GM13977 (cell line): ENCODE measurements at regions not wholly inside any gene's neighbourhood (a gene's known extent, or its start where the extent isn't known, plus 50 kb on each side); places are given as distances from the start of the nearest gene placed in this dataset.

ENCODE experiments used
- DNase-seq: peaks from one replicate; pipeline ENCODE4 v3.0.0; 2012; ENCODE audit warnings: low spot score
- in situ Hi-C: fragments of 300-500 bp; cut with MboI; formaldehyde crosslinking; loops from one replicate; pipeline ENCODE4 v1.12.0; 2022; ENCODE audit warnings: low sequenced_read_pairs, low pct_unique_long_range_greater_than_20kb, mixed read lengths, inconsistent platforms; ENCODE audit not compliant: unreplicated experiment
- TF ChIP-seq, protein P1 (sequence below): IDR thresholded peaks from 2 replicates; pipeline ENCODE4 v1.5.1; 2012; ENCODE audit warnings: mild to moderate bottlenecking, control low read depth; ENCODE audit not compliant: insufficient read depth; ENCODE audit errors: extremely low read depth, missing control alignments

- DNase-seq = no peak
- TF ChIP-seq, protein P1, sequence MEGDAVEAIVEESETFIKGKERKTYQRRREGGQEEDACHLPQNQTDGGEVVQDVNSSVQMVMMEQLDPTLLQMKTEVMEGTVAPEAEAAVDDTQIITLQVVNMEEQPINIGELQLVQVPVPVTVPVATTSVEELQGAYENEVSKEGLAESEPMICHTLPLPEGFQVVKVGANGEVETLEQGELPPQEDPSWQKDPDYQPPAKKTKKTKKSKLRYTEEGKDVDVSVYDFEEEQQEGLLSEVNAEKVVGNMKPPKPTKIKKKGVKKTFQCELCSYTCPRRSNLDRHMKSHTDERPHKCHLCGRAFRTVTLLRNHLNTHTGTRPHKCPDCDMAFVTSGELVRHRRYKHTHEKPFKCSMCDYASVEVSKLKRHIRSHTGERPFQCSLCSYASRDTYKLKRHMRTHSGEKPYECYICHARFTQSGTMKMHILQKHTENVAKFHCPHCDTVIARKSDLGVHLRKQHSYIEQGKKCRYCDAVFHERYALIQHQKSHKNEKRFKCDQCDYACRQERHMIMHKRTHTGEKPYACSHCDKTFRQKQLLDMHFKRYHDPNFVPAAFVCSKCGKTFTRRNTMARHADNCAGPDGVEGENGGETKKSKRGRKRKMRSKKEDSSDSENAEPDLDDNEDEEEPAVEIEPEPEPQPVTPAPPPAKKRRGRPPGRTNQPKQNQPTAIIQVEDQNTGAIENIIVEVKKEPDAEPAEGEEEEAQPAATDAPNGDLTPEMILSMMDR = no peak
- in situ Hi-C loops = no loop called here
Measured at GRCh38 chr20:23299673-23300050, 50.9 kb upstream of the NXT1 start.

DNA sequence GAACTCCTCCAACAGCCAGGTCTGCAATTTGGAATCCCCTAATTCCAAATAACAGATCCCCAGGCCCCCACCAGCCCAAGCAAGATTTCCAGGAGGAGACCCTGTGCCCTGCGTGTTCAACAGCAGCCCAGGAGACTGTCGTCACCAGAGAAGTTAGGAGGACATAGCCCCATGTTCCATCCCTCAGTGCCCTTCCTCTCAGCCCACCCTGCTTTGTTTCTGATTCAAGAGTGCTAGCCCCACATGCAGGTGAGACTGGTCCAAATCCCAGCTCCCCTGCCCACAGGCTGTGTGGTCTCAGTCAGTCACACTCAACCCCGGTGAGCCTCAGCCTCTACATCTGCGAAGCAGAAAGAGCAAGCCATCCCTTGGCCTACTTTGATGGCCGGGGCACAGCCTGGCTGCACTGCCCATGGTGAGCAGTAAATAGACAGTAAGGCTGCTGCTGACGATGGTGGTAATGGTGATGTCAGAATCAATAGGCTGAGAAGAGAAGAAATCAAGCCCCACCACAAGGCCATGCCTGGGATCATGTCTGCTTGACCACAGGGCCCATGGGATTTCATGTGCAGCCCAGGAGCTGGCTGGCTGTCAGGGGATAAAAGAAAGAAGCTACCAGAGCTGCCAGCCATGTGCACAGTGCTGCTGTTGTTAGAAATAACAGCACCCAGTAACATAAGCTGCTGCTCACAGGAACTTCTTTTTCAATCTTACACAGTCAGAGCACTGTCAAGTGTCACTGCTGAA is 51.5 kb upstream of the NXT1 start:
- TF ChIP-seq, protein P1 = no peak
- DNase-seq = no peak
- in situ Hi-C loops = no loop called here

DNA sequence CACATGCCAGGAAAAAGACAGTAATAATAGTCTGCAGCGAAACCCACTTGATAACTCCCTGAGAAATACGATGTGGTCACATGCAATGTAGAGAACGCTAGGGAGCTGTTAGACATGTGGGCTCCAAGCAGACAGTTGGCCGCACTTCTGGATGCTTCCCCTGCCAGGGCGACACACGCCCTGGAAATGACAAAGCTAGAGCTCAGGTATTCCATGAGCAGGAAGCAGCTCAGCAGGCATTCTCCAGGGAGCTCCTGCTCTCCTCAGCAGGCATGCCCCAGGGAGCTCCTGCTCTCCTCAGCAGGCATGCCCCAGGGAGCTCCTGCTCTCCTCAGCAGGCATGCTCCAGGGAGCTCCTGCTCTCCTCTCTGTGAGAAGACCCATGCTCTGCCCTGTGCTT is 52.4 kb upstream of the NXT1 start:
- in situ Hi-C loops = no loop called here
- DNase-seq = no peak

GRCh38 chr20:23296841-23297701 is 53.5 kb upstream of the NXT1 start:
- TF ChIP-seq, protein P1 = no peak
- in situ Hi-C loops = no loop called here
- no peak for DNase-seq

More for the DNA sequence above, 52.4 kb upstream of the NXT1 start:
- TF ChIP-seq, protein P1 = no peak

- DNase-seq = no peak
- TF ChIP-seq, protein P1 = no peak
- in situ Hi-C loops = no loop called here
Measured at GRCh38 chr20:23295934-23296333, 54.7 kb upstream of the NXT1 start.

DNA sequence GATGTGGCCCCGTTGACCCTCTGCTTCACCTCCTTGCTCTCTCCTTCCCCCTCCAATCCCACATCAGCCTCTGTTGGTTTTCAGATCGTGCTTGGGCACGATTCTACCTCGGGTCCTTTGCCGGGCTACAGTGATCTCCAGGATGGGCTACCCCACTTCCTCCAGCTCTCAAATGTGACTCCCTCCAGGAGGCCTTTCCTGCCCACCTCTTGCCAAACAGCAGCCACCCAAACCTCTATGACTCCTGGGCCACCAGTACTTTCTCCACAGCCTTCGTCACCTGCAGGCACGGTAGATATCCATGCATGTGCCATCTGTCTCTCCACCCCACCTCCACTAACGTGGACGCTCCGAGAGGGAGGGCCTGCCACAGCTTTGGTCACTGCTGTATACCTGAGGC is 55.9 kb upstream of the NXT1 start:
- DNase-seq = no peak
- in situ Hi-C loops = no loop called here
- TF ChIP-seq, protein P1 = no peak
